ENCODE measurements at regions not wholly inside any gene's neighbourhood (a gene's known extent, or its start where the extent isn't known, plus 50 kb on each side); places are given as distances from the start of the nearest gene placed in this dataset.

DNA sequence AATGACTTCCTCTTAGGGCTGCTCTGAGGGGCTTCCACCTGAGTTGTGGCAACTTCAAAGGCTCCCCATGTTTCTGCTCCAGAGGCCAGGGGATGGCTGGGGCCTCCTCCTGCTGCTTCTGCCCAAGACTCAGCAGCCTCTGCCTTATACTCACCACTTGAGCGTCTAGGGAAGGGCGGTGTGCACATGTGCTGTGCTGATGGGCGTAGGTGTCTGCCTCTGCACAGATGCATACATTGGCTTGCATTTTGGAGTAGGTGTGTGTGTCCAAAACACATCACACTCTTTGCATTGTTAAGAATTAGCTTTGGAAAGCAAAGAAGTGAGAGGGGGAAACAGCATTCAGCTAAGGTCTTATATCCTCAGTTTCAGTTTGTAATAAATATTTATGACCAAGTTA is 85.2 kb downstream of the EN1 start:
- no TSS peak for BruUV-seq (replicated peaks)
- in situ Hi-C loops (cut with MboI): no loop called here
- no peaks in the 10 kb centered on the region for H3K9me3 ChIP-seq (replicated peaks; ENCODE audit: control insufficient read depth, insufficient read depth, low read length)
- no peaks in the 10 kb centered on the region for H4K20me1 ChIP-seq (ENCODE audit: control insufficient read depth, insufficient read depth)
- H3K36me3 ChIP-seq (ENCODE audit: control insufficient read depth in 2 of 2, insufficient read depth in 2 of 2, low read length in 1 of 2): no peaks in the 10 kb centered on the region
- H3K4me3 ChIP-seq: no peak overlapping the region
- SMC1A ChIA-PET (ENCODE audit: uncharacterized antibody, unreplicated experiment): no interaction called here
- H3K79me2 ChIP-seq (ENCODE audit: control insufficient read depth, insufficient read depth, low read length): no peaks in the 10 kb centered on the region
- ATAC-seq (no peak), FAIRE-seq (no peak), DNase-seq (ENCODE audit: low read depth, low spot score) (no peak)
- RAD21 ChIA-PET (ENCODE audit: unreplicated experiment): interaction anchor here (1.2 kb wide), 1 partner anchor 93 kb away, joined by 3 read pairs; no protein-coding TSS in a partner anchor
- peaks cover 0 to 6% of the 10 kb centered on the region in 2 experiments; a peak in 2 of 4 replicates for H3K27me3 ChIP-seq (replicated peaks in 1 of 2; ENCODE audit: control insufficient read depth in 2 of 2, insufficient read depth in 2 of 2, low read length in 1 of 2)
- 2% methylated on average over 3 of the region's 3 CpGs for WGBS (ENCODE audit: insufficient coverage, insufficient replicate concordance, low lambda C conversion rate, missing lambda C conversion rate)
- no peaks in the 10 kb centered on the region for H3K4me1 ChIP-seq (ENCODE audit: control insufficient read depth, insufficient read depth, low read length)
- no peak overlapping the region for H3K27ac ChIP-seq (ENCODE audit: control insufficient read depth, insufficient read depth)
- POLR2A ChIA-PET: no interaction called here
- H3K4me2 ChIP-seq (ENCODE audit: control insufficient read depth, insufficient read depth): no peak overlapping the region
- no peak overlapping the region for H3K9ac ChIP-seq (ENCODE audit: control insufficient read depth, insufficient read depth, low read length)
- CTCF ChIA-PET: interaction anchor here (0.6 to 1.1 kb wide), 2 partner anchors 93 to 1217 kb away, joined by 3 to 4 read pairs; no protein-coding TSS in a partner anchor
- no peak overlapping the region for H2AFZ ChIP-seq (ENCODE audit: control insufficient read depth, low read depth, low read length)
- intact Hi-C loops (cut with micrococcal nuclease; ENCODE audit: unreplicated experiment): no loop called here
- TF ChIP-seq BCLAF1 (IDR thresholded peaks at IDR 0.05) (no peak), TCF12 (IDR thresholded peaks at IDR 0.05; ENCODE audit: low read depth, low read length) (no peak), NR2C1 (IDR thresholded peaks at IDR 0.05) (no peak), ELK1 (IDR thresholded peaks at IDR 0.05; ENCODE audit: low read depth, low read length) (no peak), MEF2B (IDR thresholded peaks at IDR 0.05; ENCODE audit: partially characterized antibody, poor library complexity, severe bottlenecking) (no peak), IKZF1 (conservative IDR thresholded peaks at IDR 0.05) (no peak), ATF2 (IDR thresholded peaks at IDR 0.05; ENCODE audit: low read length) (no peak), BCL11A (IDR thresholded peaks at IDR 0.05; ENCODE audit: low read depth, low read length) (no peak), BACH1 (IDR thresholded peaks at IDR 0.05; ENCODE audit: borderline replicate concordance) (no peak), ETV6 (conservative IDR thresholded peaks at IDR 0.05 in 1 of 2, IDR thresholded peaks at IDR 0.05 in 1 of 2; ENCODE audit: borderline replicate concordance in 1 of 2, low read depth in 1 of 2) (no peak), ZNF274 (IDR thresholded peaks at IDR 0.05; ENCODE audit: insufficient read depth, insufficient read length) (no peak)
- TF ChIP-seq, protein P1, sequence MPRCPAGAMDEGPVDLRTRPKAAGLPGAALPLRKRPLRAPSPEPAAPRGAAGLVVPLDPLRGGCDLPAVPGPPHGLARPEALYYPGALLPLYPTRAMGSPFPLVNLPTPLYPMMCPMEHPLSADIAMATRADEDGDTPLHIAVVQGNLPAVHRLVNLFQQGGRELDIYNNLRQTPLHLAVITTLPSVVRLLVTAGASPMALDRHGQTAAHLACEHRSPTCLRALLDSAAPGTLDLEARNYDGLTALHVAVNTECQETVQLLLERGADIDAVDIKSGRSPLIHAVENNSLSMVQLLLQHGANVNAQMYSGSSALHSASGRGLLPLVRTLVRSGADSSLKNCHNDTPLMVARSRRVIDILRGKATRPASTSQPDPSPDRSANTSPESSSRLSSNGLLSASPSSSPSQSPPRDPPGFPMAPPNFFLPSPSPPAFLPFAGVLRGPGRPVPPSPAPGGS (IDR thresholded peaks at IDR 0.05; ENCODE audit: borderline replicate concordance, insufficient read depth, low read depth, low read length, poor library complexity, severe bottlenecking): no peak
- TF ChIP-seq, protein P2, sequence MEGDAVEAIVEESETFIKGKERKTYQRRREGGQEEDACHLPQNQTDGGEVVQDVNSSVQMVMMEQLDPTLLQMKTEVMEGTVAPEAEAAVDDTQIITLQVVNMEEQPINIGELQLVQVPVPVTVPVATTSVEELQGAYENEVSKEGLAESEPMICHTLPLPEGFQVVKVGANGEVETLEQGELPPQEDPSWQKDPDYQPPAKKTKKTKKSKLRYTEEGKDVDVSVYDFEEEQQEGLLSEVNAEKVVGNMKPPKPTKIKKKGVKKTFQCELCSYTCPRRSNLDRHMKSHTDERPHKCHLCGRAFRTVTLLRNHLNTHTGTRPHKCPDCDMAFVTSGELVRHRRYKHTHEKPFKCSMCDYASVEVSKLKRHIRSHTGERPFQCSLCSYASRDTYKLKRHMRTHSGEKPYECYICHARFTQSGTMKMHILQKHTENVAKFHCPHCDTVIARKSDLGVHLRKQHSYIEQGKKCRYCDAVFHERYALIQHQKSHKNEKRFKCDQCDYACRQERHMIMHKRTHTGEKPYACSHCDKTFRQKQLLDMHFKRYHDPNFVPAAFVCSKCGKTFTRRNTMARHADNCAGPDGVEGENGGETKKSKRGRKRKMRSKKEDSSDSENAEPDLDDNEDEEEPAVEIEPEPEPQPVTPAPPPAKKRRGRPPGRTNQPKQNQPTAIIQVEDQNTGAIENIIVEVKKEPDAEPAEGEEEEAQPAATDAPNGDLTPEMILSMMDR (IDR thresholded peaks at IDR 0.05 in 2 of 3, conservative IDR thresholded peaks at IDR 0.05 in 1 of 3; ENCODE audit: control insufficient read depth in 2 of 3, extremely low read depth in 1 of 3, insufficient read depth in 1 of 3, low read depth in 3 of 3, low read length in 3 of 3): no peak

All from GM12878 (cell line).